ENCODE measurements at regions not wholly inside any gene's neighbourhood (a gene's known extent, or its start where the extent isn't known, plus 50 kb on each side); places are given as distances from the start of the nearest gene placed in this dataset.

DNA sequence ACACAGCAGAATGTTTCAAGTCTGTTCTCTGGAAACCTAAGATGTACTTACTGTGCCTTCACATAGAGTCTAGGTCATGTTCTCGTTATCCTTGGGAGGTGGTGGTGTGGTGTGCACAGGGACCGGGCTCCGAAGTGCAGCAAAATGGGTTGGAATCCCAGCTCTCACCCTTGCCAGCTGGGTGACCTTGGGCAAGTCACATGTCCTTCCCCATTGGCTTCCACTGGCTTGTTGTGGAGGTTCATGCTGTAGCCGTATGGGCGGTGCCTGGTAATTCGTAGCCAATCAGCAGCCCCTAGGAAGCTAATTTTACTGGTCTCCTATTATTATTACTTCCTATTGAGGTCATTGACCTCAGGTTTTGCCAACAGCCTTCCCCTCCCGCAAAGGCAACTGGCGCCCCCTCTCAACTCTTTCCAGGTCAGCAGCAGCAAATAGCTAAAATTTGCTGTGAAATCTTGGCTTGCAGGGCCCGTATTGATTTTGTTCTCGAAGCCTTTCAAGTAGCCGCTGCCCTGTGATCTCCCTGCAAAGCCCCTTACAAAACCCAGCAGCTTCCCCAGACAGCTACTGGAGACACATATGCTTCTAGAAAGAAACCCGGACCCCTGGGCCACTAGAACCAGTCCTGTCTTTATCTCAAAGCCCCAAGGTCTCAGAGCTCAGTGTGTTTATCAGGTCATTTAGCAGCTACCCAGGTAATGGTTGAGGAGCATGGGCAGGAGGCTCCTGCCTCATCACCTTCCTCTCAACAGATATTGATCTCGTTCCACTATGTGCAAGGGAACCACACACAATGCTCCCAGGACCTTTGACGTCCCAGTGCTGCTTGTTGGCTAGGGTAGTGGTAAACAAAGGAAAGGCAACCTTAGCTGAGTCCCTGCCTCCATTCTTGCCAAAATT, 66.5 kb upstream of the SLC1A4 start (continued):
- peak; percentile 74 for TF ChIP-seq ASH2L (IDR thresholded peaks at IDR 0.05; ENCODE audit: insufficient read length, low read depth, low read length)
- TF ChIP-seq, protein P1, sequence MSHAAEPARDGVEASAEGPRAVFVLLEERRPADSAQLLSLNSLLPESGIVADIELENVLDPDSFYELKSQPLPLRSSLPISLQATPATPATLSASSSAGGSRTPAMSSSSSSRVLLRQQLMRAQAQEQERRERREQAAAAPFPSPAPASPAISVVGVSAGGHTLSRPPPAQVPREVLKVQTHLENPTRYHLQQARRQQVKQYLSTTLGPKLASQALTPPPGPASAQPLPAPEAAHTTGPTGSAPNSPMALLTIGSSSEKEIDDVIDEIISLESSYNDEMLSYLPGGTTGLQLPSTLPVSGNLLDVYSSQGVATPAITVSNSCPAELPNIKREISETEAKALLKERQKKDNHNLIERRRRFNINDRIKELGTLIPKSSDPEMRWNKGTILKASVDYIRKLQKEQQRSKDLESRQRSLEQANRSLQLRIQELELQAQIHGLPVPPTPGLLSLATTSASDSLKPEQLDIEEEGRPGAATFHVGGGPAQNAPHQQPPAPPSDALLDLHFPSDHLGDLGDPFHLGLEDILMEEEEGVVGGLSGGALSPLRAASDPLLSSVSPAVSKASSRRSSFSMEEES (CRISPR knock-in tag; IDR thresholded peaks at IDR 0.05): peak; percentile 53; the same call in 1 of the 2 replicates
- peak; percentile 60; the same call in 1 of the 2 replicates for TF ChIP-seq ADNP (CRISPR knock-in tag; IDR thresholded peaks at IDR 0.05)
- TF ChIP-seq JUN (CRISPR knock-in tag; IDR thresholded peaks at IDR 0.05): 0 out of 2 replicates have a peak, but pooled peaks have one; percentile 27
- TF ChIP-seq JARID2 (CRISPR knock-in tag; IDR thresholded peaks at IDR 0.05; ENCODE audit: insufficient replicate concordance): no peak
- TF ChIP-seq ZNF543 (CRISPR knock-in tag; IDR thresholded peaks at IDR 0.05): peak; percentile 33; the same call in 1 of the 2 replicates
- TF ChIP-seq ZNF670 (CRISPR knock-in tag; IDR thresholded peaks at IDR 0.05; ENCODE audit: borderline replicate concordance): peak; percentile 45; the same call in 1 of the 2 replicates
- TF ChIP-seq MEIS2 (CRISPR knock-in tag; IDR thresholded peaks at IDR 0.05): peak; percentile 20; the same call in 1 of the 2 replicates
- no peak for TF ChIP-seq ZNF816 (CRISPR knock-in tag; IDR thresholded peaks at IDR 0.05; ENCODE audit: borderline replicate concordance)
- peak; percentile 41; the same call in 1 of the 2 replicates for TF ChIP-seq CEBPG (CRISPR knock-in tag; IDR thresholded peaks at IDR 0.05)
- no peak for TF ChIP-seq ZNF124 (CRISPR knock-in tag; IDR thresholded peaks at IDR 0.05)
- no peak for TF ChIP-seq ZNF234 (CRISPR knock-in tag; conservative IDR thresholded peaks at IDR 0.05)
- TF ChIP-seq ZBTB7B (CRISPR knock-in tag; IDR thresholded peaks at IDR 0.05): peak; percentile 93
- no peak for TF ChIP-seq ZNF296 (CRISPR knock-in tag; conservative IDR thresholded peaks at IDR 0.05)
- TF ChIP-seq, protein P2, sequence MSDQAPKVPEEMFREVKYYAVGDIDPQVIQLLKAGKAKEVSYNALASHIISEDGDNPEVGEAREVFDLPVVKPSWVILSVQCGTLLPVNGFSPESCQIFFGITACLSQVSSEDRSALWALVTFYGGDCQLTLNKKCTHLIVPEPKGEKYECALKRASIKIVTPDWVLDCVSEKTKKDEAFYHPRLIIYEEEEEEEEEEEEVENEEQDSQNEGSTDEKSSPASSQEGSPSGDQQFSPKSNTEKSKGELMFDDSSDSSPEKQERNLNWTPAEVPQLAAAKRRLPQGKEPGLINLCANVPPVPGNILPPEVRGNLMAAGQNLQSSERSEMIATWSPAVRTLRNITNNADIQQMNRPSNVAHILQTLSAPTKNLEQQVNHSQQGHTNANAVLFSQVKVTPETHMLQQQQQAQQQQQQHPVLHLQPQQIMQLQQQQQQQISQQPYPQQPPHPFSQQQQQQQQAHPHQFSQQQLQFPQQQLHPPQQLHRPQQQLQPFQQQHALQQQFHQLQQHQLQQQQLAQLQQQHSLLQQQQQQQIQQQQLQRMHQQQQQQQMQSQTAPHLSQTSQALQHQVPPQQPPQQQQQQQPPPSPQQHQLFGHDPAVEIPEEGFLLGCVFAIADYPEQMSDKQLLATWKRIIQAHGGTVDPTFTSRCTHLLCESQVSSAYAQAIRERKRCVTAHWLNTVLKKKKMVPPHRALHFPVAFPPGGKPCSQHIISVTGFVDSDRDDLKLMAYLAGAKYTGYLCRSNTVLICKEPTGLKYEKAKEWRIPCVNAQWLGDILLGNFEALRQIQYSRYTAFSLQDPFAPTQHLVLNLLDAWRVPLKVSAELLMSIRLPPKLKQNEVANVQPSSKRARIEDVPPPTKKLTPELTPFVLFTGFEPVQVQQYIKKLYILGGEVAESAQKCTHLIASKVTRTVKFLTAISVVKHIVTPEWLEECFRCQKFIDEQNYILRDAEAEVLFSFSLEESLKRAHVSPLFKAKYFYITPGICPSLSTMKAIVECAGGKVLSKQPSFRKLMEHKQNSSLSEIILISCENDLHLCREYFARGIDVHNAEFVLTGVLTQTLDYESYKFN (CRISPR knock-in tag; conservative IDR thresholded peaks at IDR 0.05): peak; percentile 88
- TF ChIP-seq SOX6 (IDR thresholded peaks at IDR 0.05): no peak
- TF ChIP-seq SOX6 (CRISPR knock-in tag; IDR thresholded peaks at IDR 0.05): peak; percentile 81
- no peak for TF ChIP-seq SMAD1 (CRISPR knock-in tag; IDR thresholded peaks at IDR 0.05; ENCODE audit: borderline replicate concordance, low read depth)
- peak; percentile 51 for TF ChIP-seq THAP11 (CRISPR knock-in tag; IDR thresholded peaks at IDR 0.05)
- peak; percentile 91 for TF ChIP-seq ZNF501 (CRISPR knock-in tag; IDR thresholded peaks at IDR 0.05)
- TF ChIP-seq STAT5B (CRISPR knock-in tag; IDR thresholded peaks at IDR 0.05): no peak
- peak; percentile 75; the same call in 1 of the 2 replicates for TF ChIP-seq TOPORS (CRISPR knock-in tag; IDR thresholded peaks at IDR 0.05)
- TF ChIP-seq NFYC (CRISPR knock-in tag; IDR thresholded peaks at IDR 0.05): peak; percentile 67
- 0 out of 2 replicates have a peak, but pooled peaks have one; percentile 27 for TF ChIP-seq ZNF607 (CRISPR knock-in tag; IDR thresholded peaks at IDR 0.05; ENCODE audit: borderline replicate concordance)
- peak; percentile 58; the same call in 1 of the 2 replicates for TF ChIP-seq HDAC2 (CRISPR knock-in tag; IDR thresholded peaks at IDR 0.05)
- TF ChIP-seq NCOA1 (CRISPR knock-in tag; IDR thresholded peaks at IDR 0.05): no peak
- TF ChIP-seq TCF7 (IDR thresholded peaks at IDR 0.05; ENCODE audit: low read depth): peak; percentile 98
- TF ChIP-seq FOXK1 (CRISPR knock-in tag; IDR thresholded peaks at IDR 0.05; ENCODE audit: borderline replicate concordance, low read depth): peak; percentile 55

Measured in HepG2 (cell line).